Upper lobe of right lung (tissue), 1 donor: ENCODE measurements at regions not wholly inside any gene's neighbourhood (a gene's known extent, or its start where the extent isn't known, plus 50 kb on each side); places are given as distances from the start of the nearest gene placed in this dataset.

Source experiments
- ATAC-seq: fragments of 200-7000 bp; cut with Tn5 transposase; one replicate; pipeline ENCODE4 v1.9.1; 2020; ENCODE audit warnings: mild to moderate bottlenecking, moderate library complexity
- DNase-seq: peaks from one replicate; pipeline ENCODE4 v3.0.0-alpha.2; 2020
- H3K27ac ChIP-seq: fragments of 200-600 bp; one replicate; pipeline ENCODE4 v1.8.0; 2022
- H3K27me3 ChIP-seq: fragments of 200-600 bp; one replicate; pipeline ENCODE4 v1.8.0; 2022; ENCODE audit warnings: mild to moderate bottlenecking
- H3K36me3 ChIP-seq: fragments of 200-600 bp; one replicate; pipeline ENCODE4 v1.8.0; 2022
- H3K4me1 ChIP-seq: fragments of 200-600 bp; one replicate; pipeline ENCODE4 v1.8.0; 2022
- H3K4me3 ChIP-seq: fragments of 200-600 bp; one replicate; pipeline ENCODE4 v1.8.0; 2022; ENCODE audit warnings: mild to moderate bottlenecking
- H3K9me3 ChIP-seq: fragments of 200-600 bp; one replicate; pipeline ENCODE4 v1.8.0; 2022
- CTCF ChIP-seq: fragments of 200-600 bp; IDR thresholded peaks from one replicate; pipeline ENCODE4 v1.8.0; 2022; ENCODE audit warnings: antibody characterized with exemption
- intact Hi-C: fragments of 100-400 bp; cut with DNase I; formaldehyde crosslinking; loops from one replicate; pipeline ENCODE4 v1.11.0; 2022
- donor health status: DM: no; HTN: yes; CAD: no; lungs with severe emphysema.

GRCh38 chr18:56124186-56124585 lies 514.2 kb downstream of the TXNL1 start:
- TF ChIP-seq CTCF: no peak
- no peak overlapping the region for H3K4me3 ChIP-seq
- H3K27me3 ChIP-seq: no peaks in the 10 kb centered on the region
- no peak overlapping the region for H3K27ac ChIP-seq
- no peak for ATAC-seq
- H3K36me3 ChIP-seq: no peaks in the 10 kb centered on the region
- no peak for DNase-seq
- intact Hi-C loops: no loop called here
- H3K4me1 ChIP-seq: no peaks in the 10 kb centered on the region
- no peaks in the 10 kb centered on the region for H3K9me3 ChIP-seq

GRCh38 chr18:56121669-56122068 lies 516.7 kb downstream of the TXNL1 start:
- Histone ChIP-seq H3K9me3 (no peaks in the 10 kb centered on the region), H3K27me3 (no peaks in the 10 kb centered on the region), H3K4me3 (no peak overlapping the region), H3K36me3 (no peaks in the 10 kb centered on the region), H3K27ac (no peak overlapping the region), H3K4me1 (no peaks in the 10 kb centered on the region)
- intact Hi-C loops: no loop called here
- no peak for TF ChIP-seq CTCF
- DNase-seq (no peak), ATAC-seq (no peak)

GRCh38 chr18:56120782-56121181 lies 517.6 kb downstream of the TXNL1 start:
- DNase-seq (no peak), ATAC-seq (no peak)
- no peak for TF ChIP-seq CTCF
- Histone ChIP-seq H3K4me3 (no peak overlapping the region), H3K36me3 (no peaks in the 10 kb centered on the region), H3K9me3 (no peaks in the 10 kb centered on the region), H3K27ac (no peak overlapping the region), H3K4me1 (no peaks in the 10 kb centered on the region), H3K27me3 (no peaks in the 10 kb centered on the region)
- intact Hi-C loops: no loop called here

GRCh38 chr18:56119681-56120080 lies 518.7 kb downstream of the TXNL1 start:
- H3K9me3 ChIP-seq: no peaks in the 10 kb centered on the region
- intact Hi-C loops: no loop called here
- ATAC-seq (no peak), DNase-seq (no peak)
- no peaks in the 10 kb centered on the region for H3K36me3 ChIP-seq
- H3K27ac ChIP-seq: no peak overlapping the region
- H3K27me3 ChIP-seq: no peaks in the 10 kb centered on the region
- TF ChIP-seq CTCF: no peak
- H3K4me3 ChIP-seq: no peak overlapping the region
- H3K4me1 ChIP-seq: no peaks in the 10 kb centered on the region

GRCh38 chr18:56118422-56118821 lies 520.0 kb downstream of the TXNL1 start:
- Histone ChIP-seq H3K9me3 (no peaks in the 10 kb centered on the region), H3K27me3 (no peaks in the 10 kb centered on the region), H3K36me3 (no peaks in the 10 kb centered on the region), H3K27ac (no peak overlapping the region), H3K4me3 (no peak overlapping the region), H3K4me1 (no peaks in the 10 kb centered on the region)
- no peak for TF ChIP-seq CTCF
- DNase-seq: no peak
- ATAC-seq: no peak
- intact Hi-C loops: no loop called here
